Left ventricle myocardium inferior (tissue), 1 donor: ENCODE measurements at regions not wholly inside any gene's neighbourhood (a gene's known extent, or its start where the extent isn't known, plus 50 kb on each side); places are given as distances from the start of the nearest gene placed in this dataset.
"Not testable (repeated sequence)": the region's sequence is repeated elsewhere in the genome, so short reads cannot be mapped to it uniquely, and the experiment has no call there.

Source experiments
- DNase-seq: peaks from one replicate; pipeline ENCODE4 v3.0.0-alpha.2; 2020
- H3K27ac ChIP-seq: fragments of 200-600 bp; replicated peaks from 2 replicates; pipeline ENCODE4 v1.8.0; 2021
- H3K27me3 ChIP-seq: fragments of 200-600 bp; 2 replicates; pipeline ENCODE4 v1.8.0; 2021; ENCODE audit warnings: low read depth
- H3K36me3 ChIP-seq: fragments of 200-600 bp; 2 replicates; pipeline ENCODE4 v1.8.0; 2021
- H3K4me1 ChIP-seq: fragments of 200-600 bp; 2 replicates; pipeline ENCODE4 v1.8.0; 2021
- H3K4me3 ChIP-seq: fragments of 200-600 bp; 2 replicates; pipeline ENCODE4 v1.8.0; 2021; ENCODE audit warnings: mild to moderate bottlenecking, moderate library complexity
- H3K9me3 ChIP-seq: fragments of 200-600 bp; replicated peaks from 2 replicates; pipeline ENCODE4 v1.8.0; 2021
- intact Hi-C: fragments of 100-400 bp; cut with micrococcal nuclease; formaldehyde crosslinking; loops from one replicate; pipeline ENCODE4 v1.11.0; 2022
- TF ChIP-seq, protein P1 (sequence below): fragments of 200-600 bp; IDR thresholded peaks from 2 replicates; pipeline ENCODE4 v1.8.0; 2021; ENCODE audit warnings: antibody characterized with exemption, mild to moderate bottlenecking, borderline replicate concordance
- donor health status: DM: no; HTN: yes; CAD: no; lungs with severe emphysema.

DNA sequence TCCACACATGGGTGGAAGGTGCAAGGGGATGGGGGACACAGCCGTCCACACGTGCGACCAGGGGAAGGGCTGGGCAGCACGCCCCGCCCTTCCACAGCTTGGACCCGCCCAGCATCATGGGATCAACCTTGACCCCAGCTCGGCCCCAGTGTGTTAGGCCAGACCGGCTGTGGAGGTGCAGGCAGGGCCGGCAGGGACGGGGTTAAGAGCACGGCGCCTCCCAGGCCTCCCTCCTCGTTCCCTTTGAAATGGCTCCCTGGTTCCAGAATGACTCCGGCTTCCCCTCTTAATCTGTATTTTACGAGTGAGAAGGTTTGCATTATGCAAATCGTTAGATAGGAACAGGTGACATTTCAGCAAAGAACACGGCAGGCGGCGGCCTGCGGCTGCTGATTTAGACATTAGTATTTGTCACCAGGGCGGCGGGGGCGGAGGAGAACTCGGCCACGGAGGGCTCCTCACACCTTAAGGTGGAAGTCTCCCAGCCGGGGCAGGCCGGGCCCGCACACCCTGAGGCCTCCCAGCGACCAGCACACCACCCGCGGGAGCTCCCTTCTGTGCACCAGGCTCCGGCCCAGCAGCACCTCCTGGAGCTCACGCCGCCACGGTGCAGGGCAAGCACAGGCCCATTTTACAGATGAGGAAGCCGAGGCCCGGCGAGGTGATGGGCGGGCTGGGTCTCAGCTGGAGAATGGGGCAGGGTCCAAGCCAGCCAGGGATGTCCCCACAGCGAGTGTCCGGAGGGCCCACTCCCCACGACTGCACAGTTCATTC lies 116.1 kb downstream of the FAM53A start:
- Histone ChIP-seq H3K36me3 (no peaks in the 10 kb centered on the region), H3K4me3 (no peak overlapping the region), H3K27me3 (peaks cover 55% of the 10 kb centered on the region), H3K9me3 (no peaks in the 10 kb centered on the region), H3K27ac (no peak overlapping the region), H3K4me1 (no peaks in the 10 kb centered on the region)
- TF ChIP-seq, protein P1, sequence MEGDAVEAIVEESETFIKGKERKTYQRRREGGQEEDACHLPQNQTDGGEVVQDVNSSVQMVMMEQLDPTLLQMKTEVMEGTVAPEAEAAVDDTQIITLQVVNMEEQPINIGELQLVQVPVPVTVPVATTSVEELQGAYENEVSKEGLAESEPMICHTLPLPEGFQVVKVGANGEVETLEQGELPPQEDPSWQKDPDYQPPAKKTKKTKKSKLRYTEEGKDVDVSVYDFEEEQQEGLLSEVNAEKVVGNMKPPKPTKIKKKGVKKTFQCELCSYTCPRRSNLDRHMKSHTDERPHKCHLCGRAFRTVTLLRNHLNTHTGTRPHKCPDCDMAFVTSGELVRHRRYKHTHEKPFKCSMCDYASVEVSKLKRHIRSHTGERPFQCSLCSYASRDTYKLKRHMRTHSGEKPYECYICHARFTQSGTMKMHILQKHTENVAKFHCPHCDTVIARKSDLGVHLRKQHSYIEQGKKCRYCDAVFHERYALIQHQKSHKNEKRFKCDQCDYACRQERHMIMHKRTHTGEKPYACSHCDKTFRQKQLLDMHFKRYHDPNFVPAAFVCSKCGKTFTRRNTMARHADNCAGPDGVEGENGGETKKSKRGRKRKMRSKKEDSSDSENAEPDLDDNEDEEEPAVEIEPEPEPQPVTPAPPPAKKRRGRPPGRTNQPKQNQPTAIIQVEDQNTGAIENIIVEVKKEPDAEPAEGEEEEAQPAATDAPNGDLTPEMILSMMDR = no peak
- intact Hi-C loops = no loop called here
- no peak for DNase-seq

DNA sequence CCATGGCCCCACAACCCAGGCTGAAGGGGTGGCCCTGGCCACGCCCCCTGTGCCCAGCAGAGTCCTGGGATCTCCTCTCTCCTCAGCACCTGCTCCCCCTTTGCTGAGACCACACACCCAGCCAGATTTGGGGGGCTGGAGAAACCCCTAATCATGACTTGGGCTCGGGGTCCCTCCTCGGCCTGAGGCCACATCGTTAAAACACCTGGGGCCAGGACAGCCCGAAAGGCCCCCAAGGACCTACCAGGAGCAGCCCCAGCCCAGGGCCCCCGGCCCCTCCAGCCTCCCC lies 116.7 kb downstream of the FAM53A start:
- H3K36me3 ChIP-seq = no peaks in the 10 kb centered on the region
- H3K4me3 ChIP-seq = no peak overlapping the region
- intact Hi-C loops = no loop called here
- no peaks in the 10 kb centered on the region for H3K4me1 ChIP-seq
- TF ChIP-seq, protein P1 = no peak
- H3K9me3 ChIP-seq = no peaks in the 10 kb centered on the region
- no peak overlapping the region for H3K27ac ChIP-seq
- H3K27me3 ChIP-seq = peaks cover 61% of the 10 kb centered on the region
- no peak for DNase-seq

DNA sequence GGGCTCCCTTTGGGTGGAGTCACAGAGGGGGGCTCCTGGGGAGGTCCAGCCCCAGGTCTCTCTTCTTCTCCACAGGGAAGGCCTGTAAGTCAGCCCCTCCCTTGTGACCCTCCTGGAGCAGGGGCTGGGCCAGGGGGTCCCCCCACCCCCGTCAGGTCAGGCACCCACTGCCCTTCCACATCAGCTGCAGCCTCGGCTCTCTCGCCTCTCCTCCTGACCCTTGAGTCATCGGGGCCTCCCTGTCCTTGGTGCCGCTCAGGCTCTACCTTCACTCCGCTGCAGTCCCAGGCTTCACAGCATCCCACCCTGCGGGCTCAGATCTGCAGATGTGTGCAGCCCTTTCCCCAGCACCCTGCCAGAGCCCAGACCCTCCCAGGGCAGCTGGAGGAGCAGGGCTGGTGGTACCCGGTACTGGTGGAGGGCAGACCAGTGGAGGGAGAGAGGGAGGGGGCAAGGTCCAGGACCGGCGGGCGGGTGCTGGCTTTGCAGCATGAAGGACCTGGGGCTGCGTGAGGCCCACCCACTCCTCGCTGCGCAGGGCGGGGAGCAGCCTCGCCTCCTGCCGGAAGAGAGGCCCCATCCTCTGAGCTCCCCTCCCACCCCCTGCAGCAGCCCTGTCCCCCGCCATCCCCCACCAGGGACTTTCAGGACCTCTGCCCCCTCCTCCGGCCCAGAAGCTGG lies 117.1 kb downstream of the FAM53A start:
- TF ChIP-seq, protein P1 = no peak
- Histone ChIP-seq H3K4me3 (no peak overlapping the region), H3K4me1 (no peaks in the 10 kb centered on the region), H3K27ac (no peak overlapping the region), H3K36me3 (no peaks in the 10 kb centered on the region), H3K27me3 (peaks cover 65% of the 10 kb centered on the region), H3K9me3 (no peaks in the 10 kb centered on the region)
- DNase-seq = no peak
- intact Hi-C loops = no loop called here

DNA sequence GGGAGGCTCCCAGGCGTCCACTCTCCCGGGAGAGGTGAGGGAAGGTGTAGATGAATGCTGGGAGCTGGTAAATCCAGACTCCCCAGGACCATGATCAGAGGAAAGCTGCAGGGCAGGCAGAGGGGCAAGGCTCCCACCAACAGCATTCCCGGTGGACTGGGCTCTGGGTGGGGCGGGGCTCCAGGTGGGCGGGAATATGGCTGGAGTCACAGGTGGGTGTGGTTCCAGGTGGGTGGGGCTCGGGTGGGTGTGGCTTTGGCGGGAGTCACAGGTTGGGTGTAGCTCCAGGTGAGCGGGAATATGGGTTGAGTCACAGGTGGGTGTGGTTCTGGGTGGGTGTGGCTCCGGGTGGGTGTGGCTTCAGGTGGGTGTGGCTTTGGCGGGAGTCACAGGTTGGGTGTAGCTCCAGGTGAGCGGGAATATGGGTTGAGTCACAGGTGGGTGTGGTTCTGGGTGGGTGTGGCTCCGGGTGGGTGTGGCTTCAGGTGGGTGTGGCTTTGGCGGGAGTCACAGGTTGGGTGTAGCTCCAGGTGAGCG lies 117.7 kb downstream of the FAM53A start:
- H3K9me3 ChIP-seq, H3K27ac ChIP-seq, H3K4me3 ChIP-seq, H3K36me3 ChIP-seq, intact Hi-C loops, H3K4me1 ChIP-seq, DNase-seq: not testable (repeated sequence)
- peaks cover 72% of the 10 kb centered on the region for H3K27me3 ChIP-seq

DNA sequence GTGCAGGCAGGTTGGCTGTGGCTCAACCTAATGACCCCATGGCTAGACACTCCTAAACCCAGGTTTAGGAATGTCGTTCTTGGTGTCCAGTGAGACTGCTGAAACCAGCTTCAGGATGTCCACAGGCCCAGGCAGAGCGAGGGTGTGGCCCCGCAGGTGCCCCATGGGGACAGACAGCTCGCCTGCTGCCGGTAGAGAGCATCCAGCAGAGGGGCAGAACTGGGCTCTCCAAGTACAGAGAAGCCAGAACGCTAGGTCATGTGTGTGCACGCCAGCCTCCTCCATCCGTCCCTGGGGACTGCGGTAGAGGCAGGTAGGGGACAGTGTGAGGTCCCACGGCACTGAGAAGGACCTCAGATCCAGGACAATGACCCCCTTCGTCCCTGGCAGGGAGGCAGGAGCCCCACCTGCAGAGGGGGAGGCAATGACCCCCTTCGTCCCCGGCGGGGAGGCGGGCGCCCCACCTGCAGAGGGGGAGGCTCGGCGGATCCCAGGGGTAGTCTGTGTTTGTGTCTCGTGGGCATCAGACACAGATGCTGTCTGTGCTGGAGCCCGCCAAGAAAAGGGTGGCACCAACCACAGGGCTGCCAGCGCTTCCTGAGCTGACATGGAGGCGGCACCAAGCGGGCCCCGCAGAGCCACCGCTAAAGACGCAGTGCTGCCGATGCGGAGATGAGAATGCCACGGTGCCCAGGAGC lies 118.4 kb downstream of the FAM53A start:
- TF ChIP-seq, protein P1 = no peak
- intact Hi-C loops = no loop called here
- H3K9me3 ChIP-seq = no peaks in the 10 kb centered on the region
- H3K36me3 ChIP-seq = no peaks in the 10 kb centered on the region
- H3K4me3 ChIP-seq = no peak overlapping the region
- H3K27ac ChIP-seq = no peak overlapping the region
- peaks cover 78% of the 10 kb centered on the region for H3K27me3 ChIP-seq
- no peak for DNase-seq
- H3K4me1 ChIP-seq = no peaks in the 10 kb centered on the region
